IMR-90 (cell line): ENCODE measurements at regions not wholly inside any gene's neighbourhood (a gene's known extent, or its start where the extent isn't known, plus 50 kb on each side); places are given as distances from the start of the nearest gene placed in this dataset.

Source experiments
- BHLHE40 ChIP-seq: fragments of 150-350 bp; IDR thresholded peaks from 2 replicates; pipeline ENCODE4 v1.6.1; 2016; ENCODE audit warnings: mild to moderate bottlenecking, low read depth, low read length
- CEBPB ChIP-seq: IDR thresholded peaks from 2 replicates; pipeline ENCODE4 v1.6.1; 2012; ENCODE audit warnings: low read depth, low read length, improper control_type of control experiment
- CHD1 ChIP-seq: IDR thresholded peaks from 2 replicates; pipeline ENCODE4 v1.6.1; 2012; ENCODE audit warnings: low read depth, low read length, improper control_type of control experiment
- CTCF ChIP-seq: conservative IDR thresholded peaks from 2 replicates; pipeline ENCODE4 v1.5.1; 2012; ENCODE audit warnings: mild to moderate bottlenecking, low read depth, low read length, improper control_type of control experiment
- ELK1 ChIP-seq: fragments of 150-350 bp; IDR thresholded peaks from 2 replicates; pipeline ENCODE4 v1.6.1; 2016; ENCODE audit warnings: low read depth, mild to moderate bottlenecking, low read length, moderate library complexity, borderline replicate concordance
- FOS ChIP-seq: fragments of 150-350 bp; IDR thresholded peaks from 2 replicates; pipeline ENCODE4 v1.6.1; 2016; ENCODE audit warnings: low read depth, low read length
- MAFK ChIP-seq: IDR thresholded peaks from 2 replicates; pipeline ENCODE4 v1.6.1; 2012; ENCODE audit warnings: low read depth, low read length, improper control_type of control experiment
- MAZ ChIP-seq: IDR thresholded peaks from 2 replicates; pipeline ENCODE4 v1.6.1; 2012; ENCODE audit warnings: low read depth, mild to moderate bottlenecking, low read length, improper control_type of control experiment, moderate library complexity, borderline replicate concordance
- MXI1 ChIP-seq: IDR thresholded peaks from 2 replicates; pipeline ENCODE4 v1.6.1; 2012; ENCODE audit warnings: low read depth, mild to moderate bottlenecking, low read length, moderate library complexity, borderline replicate concordance
- POLR2A ChIP-seq: IDR thresholded peaks from 2 replicates; pipeline ENCODE4 v1.6.1; 2012; ENCODE audit warnings: mild to moderate bottlenecking, low read depth, low read length
- RCOR1 ChIP-seq: IDR thresholded peaks from 2 replicates; pipeline ENCODE4 v1.6.1; 2012; ENCODE audit warnings: mild to moderate bottlenecking, low read length, improper control_type of control experiment; ENCODE audit not compliant: insufficient replicate concordance
- SMC3 ChIP-seq: fragments of 150-350 bp; IDR thresholded peaks from 2 replicates; pipeline ENCODE4 v1.6.1; 2016; ENCODE audit warnings: low read depth, mild to moderate bottlenecking, antibody characterized with exemption, low read length, moderate library complexity
- USF2 ChIP-seq: fragments of 150-350 bp; IDR thresholded peaks from 2 replicates; pipeline ENCODE4 v1.6.1; 2017; ENCODE audit warnings: mild to moderate bottlenecking, antibody characterized with exemption, low read length, low read depth

- no peak for TF ChIP-seq POLR2A
- TF ChIP-seq CTCF = no peak
- TF ChIP-seq CHD1 = no peak
- TF ChIP-seq MAZ = no peak
- no peak for TF ChIP-seq FOS
- TF ChIP-seq MXI1 = no peak
- no peak for TF ChIP-seq USF2
- no peak for TF ChIP-seq CEBPB
- no peak for TF ChIP-seq MAFK
- TF ChIP-seq BHLHE40 = no peak
- no peak for TF ChIP-seq ELK1
- TF ChIP-seq SMC3 = no peak
- TF ChIP-seq RCOR1 = no peak
These were observed 62.0 kb upstream of the ST6GALNAC3 start for GRCh38 chr1:76012341-76013205.
